ENCODE measurements at regions not wholly inside any gene's neighbourhood (a gene's known extent, or its start where the extent isn't known, plus 50 kb on each side); places are given as distances from the start of the nearest gene placed in this dataset.
"Not testable (repeated sequence)": the region's sequence is repeated elsewhere in the genome, so short reads cannot be mapped to it uniquely, and the experiment has no call there.

DNA sequence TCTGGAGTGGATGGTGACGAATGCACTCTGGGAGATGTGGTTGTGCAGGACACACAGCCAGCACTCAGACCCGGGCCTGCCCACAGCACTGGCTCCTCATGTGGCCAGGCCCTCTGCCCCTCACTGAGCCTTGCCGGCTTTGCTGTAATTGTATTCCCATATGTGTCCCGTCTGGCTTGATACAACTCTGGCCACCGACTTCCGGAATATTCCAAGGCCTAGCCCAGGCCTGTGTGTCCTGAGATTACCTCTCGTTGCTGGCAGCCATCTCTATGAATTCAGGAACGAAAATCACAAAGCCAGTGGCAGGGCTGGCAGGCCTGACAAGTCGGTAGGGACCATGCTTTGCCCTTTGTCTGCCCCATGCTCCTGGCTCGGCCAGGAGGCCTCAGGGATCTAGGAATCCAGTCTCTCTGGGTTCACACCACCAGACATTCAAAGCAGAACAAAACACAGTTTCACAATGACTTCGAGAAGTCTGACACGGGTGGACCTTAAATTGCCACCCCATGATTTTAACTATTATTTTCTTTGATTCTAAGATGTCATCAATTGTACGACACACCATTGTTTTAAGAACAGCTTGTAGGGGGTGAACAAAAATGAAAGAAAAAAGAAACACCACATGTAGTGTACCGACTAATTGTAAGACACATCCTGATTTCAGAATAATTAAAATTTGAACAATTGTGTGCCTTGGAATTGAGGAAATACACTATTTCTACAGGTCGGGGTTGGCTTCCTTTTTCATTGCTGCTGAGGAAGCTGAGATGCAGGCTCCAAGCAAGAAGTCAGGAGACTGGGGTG is 154.5 kb downstream of the BCL2L11 start:
- H3K9me3 ChIP-seq (ENCODE audit: control insufficient read depth in 2 of 2, insufficient read depth in 1 of 2, low read length in 1 of 2); H3K4me3 ChIP-seq (ENCODE audit: low read length in 2 of 2); H3K36me3 ChIP-seq (ENCODE audit: control insufficient read depth in 2 of 2, insufficient read depth in 2 of 2, low read length in 1 of 2); H3K27me3 ChIP-seq (ENCODE audit: control insufficient read depth in 2 of 2, insufficient read depth in 1 of 2, low read length in 1 of 2); DNase-seq (ENCODE audit: low read depth in 6 of 9, low spot score in 9 of 9); H3K27ac ChIP-seq (ENCODE audit: low read depth in 1 of 2, low read length in 1 of 2); H3K4me1 ChIP-seq (ENCODE audit: control insufficient read depth in 2 of 2, insufficient read depth in 2 of 2, low read length in 2 of 2): not testable (repeated sequence)
- 90% methylated on average over 13 of the region's 15 CpGs for whole genome bisulfite sequencing

DNA sequence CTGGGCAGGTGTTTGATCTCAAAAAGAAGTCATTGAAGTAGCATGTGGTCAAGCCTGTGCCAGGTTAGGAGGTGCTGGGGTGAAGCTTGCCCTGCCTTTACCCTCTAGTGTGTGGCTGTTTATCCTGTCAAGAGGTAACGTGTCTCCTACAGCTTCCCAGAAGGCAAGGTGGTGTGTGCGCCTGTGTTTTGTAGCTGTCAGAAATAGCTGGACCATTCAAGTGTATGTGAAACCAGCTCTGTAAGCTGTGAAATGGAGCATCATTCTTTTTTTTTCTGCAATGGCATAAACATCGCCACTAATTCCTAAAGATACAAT is 155.1 kb downstream of the BCL2L11 start:
- H3K9me3 ChIP-seq (ENCODE audit: control insufficient read depth in 2 of 2, insufficient read depth in 1 of 2, low read length in 1 of 2); H3K27ac ChIP-seq (ENCODE audit: low read depth in 1 of 2, low read length in 1 of 2); H3K4me3 ChIP-seq (ENCODE audit: low read length in 2 of 2); DNase-seq (ENCODE audit: low read depth in 6 of 9, low spot score in 9 of 9); H3K4me1 ChIP-seq (ENCODE audit: control insufficient read depth in 2 of 2, insufficient read depth in 2 of 2, low read length in 2 of 2); H3K27me3 ChIP-seq (ENCODE audit: control insufficient read depth in 2 of 2, insufficient read depth in 1 of 2, low read length in 1 of 2); H3K36me3 ChIP-seq (ENCODE audit: control insufficient read depth in 2 of 2, insufficient read depth in 2 of 2, low read length in 1 of 2): not testable (repeated sequence)
- 96% methylated on average over 2 of the region's 3 CpGs for WGBS

DNA sequence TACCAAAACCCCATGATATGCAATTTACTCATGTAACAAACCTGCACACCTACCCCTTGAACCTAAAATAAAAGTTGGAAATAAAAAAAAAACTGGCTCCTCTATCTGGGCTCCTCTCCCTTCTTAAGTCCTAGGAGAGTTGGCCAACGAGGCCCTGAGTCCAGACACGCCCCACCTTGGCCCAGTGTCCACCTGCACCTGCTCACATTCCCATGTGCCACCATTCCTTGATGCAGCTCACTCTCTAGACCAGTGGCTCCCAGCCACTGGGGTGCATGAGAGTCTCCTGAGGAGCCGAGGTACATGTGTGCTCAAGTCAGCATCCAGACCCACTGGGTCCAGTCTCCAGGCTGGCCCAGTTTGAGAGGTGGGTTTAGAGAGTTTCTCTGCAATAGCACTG is 157.4 kb downstream of the BCL2L11 start:
- 92% methylated on average over 3 of the region's 3 CpGs for WGBS
- H3K27me3 ChIP-seq (ENCODE audit: control insufficient read depth in 2 of 2, insufficient read depth in 1 of 2, low read length in 1 of 2); H3K27ac ChIP-seq (ENCODE audit: low read depth in 1 of 2, low read length in 1 of 2): not testable (repeated sequence)

DNA sequence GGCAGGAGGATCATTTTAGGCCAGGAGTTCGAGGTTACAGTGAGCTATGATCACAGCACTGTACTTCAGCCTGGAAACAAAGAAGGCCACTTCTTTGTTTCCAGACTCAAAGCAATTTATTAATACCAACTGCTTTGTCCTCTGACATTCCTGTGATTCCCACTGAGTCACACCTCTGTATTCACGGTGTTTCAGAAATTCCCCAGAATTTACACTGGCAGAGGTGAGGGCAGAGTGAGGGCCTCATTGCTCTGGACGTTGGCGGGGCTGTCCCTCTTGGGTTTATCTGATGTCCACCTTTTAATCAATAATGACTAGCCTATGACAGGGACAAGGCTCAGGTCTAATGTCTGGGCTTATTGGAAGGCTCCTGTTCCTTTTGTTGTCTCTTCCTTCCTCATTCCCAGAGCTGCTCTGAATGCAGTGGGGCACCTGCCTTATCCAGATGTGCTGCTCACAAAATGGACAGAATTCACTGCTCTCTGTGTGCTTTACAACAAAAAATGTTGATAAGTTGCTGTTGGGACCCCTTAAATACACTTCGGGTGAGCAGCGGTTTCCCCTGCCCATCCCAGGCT is 160.1 kb downstream of the BCL2L11 start:
- not testable (repeated sequence) for H3K27me3 ChIP-seq (ENCODE audit: control insufficient read depth in 2 of 2, insufficient read depth in 1 of 2, low read length in 1 of 2); H3K27ac ChIP-seq (ENCODE audit: low read depth in 1 of 2, low read length in 1 of 2); DNase-seq (ENCODE audit: low read depth in 6 of 9, low spot score in 9 of 9); H3K9me3 ChIP-seq (ENCODE audit: control insufficient read depth in 2 of 2, insufficient read depth in 1 of 2, low read length in 1 of 2); H3K4me3 ChIP-seq (ENCODE audit: low read length in 2 of 2); H3K4me1 ChIP-seq (ENCODE audit: control insufficient read depth in 2 of 2, insufficient read depth in 2 of 2, low read length in 2 of 2); H3K36me3 ChIP-seq (ENCODE audit: control insufficient read depth in 2 of 2, insufficient read depth in 2 of 2, low read length in 1 of 2)
- WGBS, result 74% methylated on average over 2 of the region's 6 CpGs

More for the DNA sequence above, 157.4 kb downstream of the BCL2L11 start:
- H3K9me3 ChIP-seq (ENCODE audit: control insufficient read depth in 2 of 2, insufficient read depth in 1 of 2, low read length in 1 of 2); H3K4me3 ChIP-seq (ENCODE audit: low read length in 2 of 2); H3K4me1 ChIP-seq (ENCODE audit: control insufficient read depth in 2 of 2, insufficient read depth in 2 of 2, low read length in 2 of 2); DNase-seq (ENCODE audit: low read depth in 6 of 9, low spot score in 9 of 9); H3K36me3 ChIP-seq (ENCODE audit: control insufficient read depth in 2 of 2, insufficient read depth in 2 of 2, low read length in 1 of 2): not testable (repeated sequence)

DNA sequence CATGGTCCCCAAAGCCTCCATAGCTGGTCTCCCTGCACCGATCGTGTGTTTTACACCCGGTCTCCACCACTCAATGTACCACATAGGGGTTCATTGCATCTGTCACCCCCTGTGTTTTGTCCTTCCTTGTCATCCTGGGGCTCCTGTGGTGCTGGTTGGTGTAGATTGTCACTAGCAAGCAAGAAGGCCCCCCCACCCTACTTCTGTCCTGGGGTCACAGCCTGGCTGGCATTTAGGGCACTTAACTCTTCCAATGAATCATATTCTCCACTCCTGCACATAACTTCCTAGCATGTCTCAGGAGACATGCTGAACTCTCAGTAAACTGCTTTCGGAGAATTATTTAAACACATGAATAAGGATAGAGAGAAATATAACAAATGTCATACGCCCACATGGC is 161.4 kb downstream of the BCL2L11 start:
- not testable (repeated sequence) for H3K4me1 ChIP-seq (ENCODE audit: control insufficient read depth in 2 of 2, insufficient read depth in 2 of 2, low read length in 2 of 2); H3K9me3 ChIP-seq (ENCODE audit: control insufficient read depth in 2 of 2, insufficient read depth in 1 of 2, low read length in 1 of 2); H3K27ac ChIP-seq (ENCODE audit: low read depth in 1 of 2, low read length in 1 of 2); H3K27me3 ChIP-seq (ENCODE audit: control insufficient read depth in 2 of 2, insufficient read depth in 1 of 2, low read length in 1 of 2); H3K36me3 ChIP-seq (ENCODE audit: control insufficient read depth in 2 of 2, insufficient read depth in 2 of 2, low read length in 1 of 2); DNase-seq (ENCODE audit: low read depth in 6 of 9, low spot score in 9 of 9); H3K4me3 ChIP-seq (ENCODE audit: low read length in 2 of 2)
- WGBS, result no CpG with 5 or more reads among the region's 5 CpGs

DNA sequence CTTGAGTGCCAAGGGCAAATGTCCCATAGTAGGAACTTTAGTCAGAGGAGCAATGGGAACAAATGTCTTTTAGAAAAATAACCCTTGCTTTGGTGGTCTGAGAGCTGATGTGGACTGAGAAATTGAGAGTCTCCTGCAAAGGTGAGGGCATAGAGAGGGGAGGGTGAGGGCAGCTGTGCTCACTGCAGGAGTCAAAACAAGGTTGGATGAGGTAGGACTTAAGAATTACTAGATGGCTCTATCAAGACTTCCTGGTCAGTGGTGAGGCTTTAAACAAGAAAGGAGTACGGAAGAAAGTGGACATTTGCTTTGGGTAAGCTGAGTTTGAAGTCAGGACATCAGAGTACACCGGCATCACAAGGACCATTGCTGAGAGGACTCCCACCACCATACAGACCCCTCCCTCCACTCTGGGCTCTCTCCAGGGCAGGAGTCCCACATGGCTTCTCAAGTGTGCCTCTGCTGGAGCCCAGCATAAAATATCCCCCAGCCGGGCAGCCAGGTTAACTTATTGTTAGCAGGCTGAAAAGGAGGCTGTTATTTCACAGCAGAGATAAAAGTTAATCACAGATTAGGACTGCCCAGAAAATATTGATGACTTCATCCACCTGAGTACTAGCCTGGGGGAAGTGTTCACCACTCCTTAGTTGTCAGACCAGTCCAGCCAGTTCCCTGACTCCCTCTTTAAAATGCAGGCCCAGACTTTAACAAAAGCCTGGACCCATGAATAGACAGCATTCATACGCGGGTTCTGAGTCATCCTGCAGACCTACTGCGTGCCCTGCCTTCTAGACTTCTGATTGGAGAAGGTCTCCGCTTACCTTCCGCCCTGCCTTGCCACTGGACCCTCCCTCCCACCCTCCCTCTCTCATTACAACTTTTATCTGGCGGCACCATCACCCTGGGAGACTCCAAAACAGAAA is 167.2 kb downstream of the BCL2L11 start:
- DNase-seq (ENCODE audit: low read depth in 6 of 9, low spot score in 9 of 9); H3K36me3 ChIP-seq (ENCODE audit: control insufficient read depth in 2 of 2, insufficient read depth in 2 of 2, low read length in 1 of 2); H3K27ac ChIP-seq (ENCODE audit: low read depth in 1 of 2, low read length in 1 of 2); H3K4me1 ChIP-seq (ENCODE audit: control insufficient read depth in 2 of 2, insufficient read depth in 2 of 2, low read length in 2 of 2); H3K9me3 ChIP-seq (ENCODE audit: control insufficient read depth in 2 of 2, insufficient read depth in 1 of 2, low read length in 1 of 2); H3K4me3 ChIP-seq (ENCODE audit: low read length in 2 of 2); H3K27me3 ChIP-seq (ENCODE audit: control insufficient read depth in 2 of 2, insufficient read depth in 1 of 2, low read length in 1 of 2): not testable (repeated sequence)
- WGBS, result 82% methylated on average over 7 of the region's 9 CpGs

DNA sequence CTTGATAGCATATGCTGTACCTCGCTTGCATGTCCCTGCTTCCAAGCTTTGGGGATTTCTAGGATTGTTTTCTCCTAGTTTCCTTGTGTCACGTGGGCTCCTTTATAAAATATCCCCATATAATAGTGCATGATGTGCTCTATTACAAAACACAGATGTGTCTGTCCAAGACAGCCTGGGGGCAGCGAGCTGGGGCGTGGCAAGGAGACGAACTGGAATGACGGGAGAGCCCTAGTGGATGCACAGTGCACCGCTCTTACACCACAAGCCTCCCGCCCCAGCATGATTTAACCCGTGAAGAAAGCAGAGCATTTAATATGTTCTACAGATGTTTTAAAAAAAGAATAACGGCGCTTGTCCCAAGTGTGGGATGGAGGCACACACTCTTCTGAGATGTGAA is 169.7 kb downstream of the BCL2L11 start:
- 95% methylated on average over 10 of the region's 11 CpGs for WGBS
- not testable (repeated sequence) for H3K27ac ChIP-seq (ENCODE audit: low read depth in 1 of 2, low read length in 1 of 2)

DNA sequence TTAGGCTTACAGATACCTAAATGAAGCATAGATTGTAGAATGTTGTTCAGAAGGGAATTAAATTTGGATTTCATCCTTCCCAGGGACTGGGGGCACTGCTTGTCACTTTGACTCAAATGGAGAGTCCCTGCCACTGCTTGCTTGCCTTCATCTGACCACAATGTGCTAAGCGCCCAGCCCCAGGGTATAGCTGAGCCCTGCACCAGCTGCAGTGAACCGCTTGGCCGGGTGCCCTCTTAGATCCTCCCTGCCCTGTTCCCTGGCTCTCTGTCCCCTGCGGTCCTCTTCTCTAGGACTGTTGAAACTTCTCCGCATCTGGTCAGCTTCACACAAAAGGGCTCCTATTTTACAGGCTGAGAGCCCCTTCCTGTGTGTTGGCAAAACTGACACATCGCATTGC is 170.9 kb downstream of the BCL2L11 start:
- H3K27me3 ChIP-seq (ENCODE audit: control insufficient read depth in 2 of 2, insufficient read depth in 1 of 2, low read length in 1 of 2); H3K27ac ChIP-seq (ENCODE audit: low read depth in 1 of 2, low read length in 1 of 2); H3K4me3 ChIP-seq (ENCODE audit: low read length in 2 of 2); DNase-seq (ENCODE audit: low read depth in 6 of 9, low spot score in 9 of 9); H3K9me3 ChIP-seq (ENCODE audit: control insufficient read depth in 2 of 2, insufficient read depth in 1 of 2, low read length in 1 of 2); H3K4me1 ChIP-seq (ENCODE audit: control insufficient read depth in 2 of 2, insufficient read depth in 2 of 2, low read length in 2 of 2); H3K36me3 ChIP-seq (ENCODE audit: control insufficient read depth in 2 of 2, insufficient read depth in 2 of 2, low read length in 1 of 2): not testable (repeated sequence)
- WGBS, result 82% methylated on average over 5 of the region's 6 CpGs

More for the DNA sequence above, 169.7 kb downstream of the BCL2L11 start:
- not testable (repeated sequence) for H3K36me3 ChIP-seq (ENCODE audit: control insufficient read depth in 2 of 2, insufficient read depth in 2 of 2, low read length in 1 of 2); DNase-seq (ENCODE audit: low read depth in 6 of 9, low spot score in 9 of 9); H3K27me3 ChIP-seq (ENCODE audit: control insufficient read depth in 2 of 2, insufficient read depth in 1 of 2, low read length in 1 of 2); H3K4me1 ChIP-seq (ENCODE audit: control insufficient read depth in 2 of 2, insufficient read depth in 2 of 2, low read length in 2 of 2); H3K4me3 ChIP-seq (ENCODE audit: low read length in 2 of 2); H3K9me3 ChIP-seq (ENCODE audit: control insufficient read depth in 2 of 2, insufficient read depth in 1 of 2, low read length in 1 of 2)

All from thymus (tissue), 11 donors.